ENCODE measurements at regions not wholly inside any gene's neighbourhood (a gene's known extent, or its start where the extent isn't known, plus 50 kb on each side); places are given as distances from the start of the nearest gene placed in this dataset.

DNA sequence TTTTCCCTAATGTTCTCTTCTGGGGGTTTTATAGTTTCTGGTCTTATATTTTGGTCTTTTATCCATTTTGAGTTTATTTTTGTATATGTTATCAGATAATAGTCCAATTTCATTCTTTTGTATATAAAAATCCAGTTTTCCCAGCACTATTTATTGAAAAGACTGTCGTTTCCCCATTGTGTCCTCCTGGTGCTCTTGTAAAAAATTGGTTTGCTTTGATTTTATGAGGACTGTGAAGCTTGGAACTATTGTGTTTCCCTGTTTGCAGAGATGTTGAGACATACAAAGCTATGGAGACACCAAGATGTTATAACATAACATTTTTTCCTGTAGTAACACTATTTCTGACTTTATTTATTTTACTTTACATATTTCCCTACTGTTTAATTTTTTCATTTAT is 163.3 kb upstream of the TUT7 start:
- TF ChIP-seq CTCF (IDR thresholded peaks at IDR 0.05; ENCODE audit: low read depth, low read length, poor library complexity, severe bottlenecking) (no peak), EZH2phosphoT487 (IDR thresholded peaks at IDR 0.05; ENCODE audit: borderline replicate concordance, low read length) (no peak)

Measured in DOHH2 (cell line).